IPS-20b (cell line): ENCODE measurements at regions not wholly inside any gene's neighbourhood (a gene's known extent, or its start where the extent isn't known, plus 50 kb on each side); places are given as distances from the start of the nearest gene placed in this dataset.
"Not testable (repeated sequence)": the region's sequence is repeated elsewhere in the genome, so short reads cannot be mapped to it uniquely, and the experiment has no call there.

Experiments
- H3K27ac ChIP-seq: one replicate; pipeline ENCODE4 v1.5.1; 2013; ENCODE audit warnings: low read length
- H3K27me3 ChIP-seq: 2 replicates; pipeline ENCODE4 v1.6.1; 2013; ENCODE audit warnings: mild to moderate bottlenecking, low read length, inconsistent platforms; ENCODE audit not compliant: insufficient read depth
- H3K36me3 ChIP-seq: 2 replicates; pipeline ENCODE4 v1.6.1; 2013; ENCODE audit warnings: low read depth, mild to moderate bottlenecking, inconsistent platforms, low read length, moderate library complexity; ENCODE audit not compliant: insufficient read depth
- H3K4me1 ChIP-seq: 2 replicates; pipeline ENCODE4 v1.6.1; 2013; ENCODE audit warnings: mild to moderate bottlenecking, control low read depth, inconsistent platforms, low read length, moderate library complexity; ENCODE audit not compliant: insufficient read depth
- H3K4me3 ChIP-seq: 2 replicates; pipeline ENCODE4 v1.5.1; 2013; ENCODE audit warnings: mild to moderate bottlenecking, low read length, inconsistent platforms
- H3K9ac ChIP-seq: 2 replicates; pipeline ENCODE4 v1.6.1; 2013; ENCODE audit warnings: low read depth, mild to moderate bottlenecking, inconsistent platforms, low read length, moderate library complexity
- H3K9me3 ChIP-seq: 2 replicates; pipeline ENCODE4 v1.6.1; 2013; ENCODE audit warnings: mild to moderate bottlenecking, low read depth, low read length, inconsistent platforms; ENCODE audit not compliant: insufficient read depth

DNA sequence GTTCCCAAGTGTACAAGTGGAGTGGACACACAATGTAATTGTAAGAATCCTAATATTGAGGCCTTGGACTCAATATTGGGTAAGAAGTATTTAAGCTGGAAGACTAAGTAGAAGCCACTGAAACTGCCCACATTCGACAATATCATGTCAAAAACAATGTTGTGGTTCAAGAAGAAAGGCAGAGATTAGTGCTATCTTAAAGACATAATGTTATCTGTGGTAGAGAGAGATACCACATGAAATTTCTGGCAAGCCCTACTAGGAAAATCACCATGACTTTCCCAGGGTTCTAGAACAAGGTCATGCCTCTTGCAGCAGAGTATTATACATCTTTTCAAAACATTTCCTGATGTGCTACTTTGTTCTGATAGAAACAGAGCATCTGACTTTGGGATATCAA is 192.6 kb downstream of the RAP2B start:
- Histone ChIP-seq H3K36me3 (no peaks in the 10 kb centered on the region), H3K27me3 (no peaks in the 10 kb centered on the region), H3K9ac (no peak overlapping the region), H3K4me1 (peaks cover 3% of the 10 kb centered on the region; the same call in 1 of the 2 replicates), H3K27ac (no peak overlapping the region), H3K9me3 (peaks cover 6% of the 10 kb centered on the region; the same call in 1 of the 2 replicates), H3K4me3 (no peak overlapping the region)

DNA sequence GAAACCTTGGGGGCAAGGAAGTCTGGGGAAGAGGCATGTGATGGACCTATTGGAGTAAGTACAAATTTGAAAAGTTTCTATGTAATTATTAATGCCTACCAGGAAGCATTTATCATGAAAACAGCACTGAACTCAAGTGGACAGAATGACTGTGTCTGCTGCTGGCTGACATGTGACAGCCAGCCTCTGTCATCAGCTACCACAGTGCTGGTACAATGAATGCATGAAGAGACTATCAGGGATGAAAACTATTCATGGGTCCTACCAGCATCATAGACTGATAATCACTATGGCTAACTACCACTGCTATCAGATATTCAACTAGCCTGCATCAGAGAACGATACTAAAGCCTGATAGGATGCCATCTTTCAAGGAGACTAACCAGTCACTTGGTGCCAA is 193.5 kb downstream of the RAP2B start:
- H3K36me3 ChIP-seq: no peaks in the 10 kb centered on the region
- H3K9me3 ChIP-seq: peaks cover 6% of the 10 kb centered on the region; the same call in 1 of the 2 replicates
- H3K9ac ChIP-seq: no peak overlapping the region
- H3K27me3 ChIP-seq: no peaks in the 10 kb centered on the region
- H3K4me3 ChIP-seq: no peak overlapping the region
- H3K27ac ChIP-seq: no peak overlapping the region
- H3K4me1 ChIP-seq: 0 out of 2 replicates have a peak, but pooled peaks cover 3% of the 10 kb centered on the region

DNA sequence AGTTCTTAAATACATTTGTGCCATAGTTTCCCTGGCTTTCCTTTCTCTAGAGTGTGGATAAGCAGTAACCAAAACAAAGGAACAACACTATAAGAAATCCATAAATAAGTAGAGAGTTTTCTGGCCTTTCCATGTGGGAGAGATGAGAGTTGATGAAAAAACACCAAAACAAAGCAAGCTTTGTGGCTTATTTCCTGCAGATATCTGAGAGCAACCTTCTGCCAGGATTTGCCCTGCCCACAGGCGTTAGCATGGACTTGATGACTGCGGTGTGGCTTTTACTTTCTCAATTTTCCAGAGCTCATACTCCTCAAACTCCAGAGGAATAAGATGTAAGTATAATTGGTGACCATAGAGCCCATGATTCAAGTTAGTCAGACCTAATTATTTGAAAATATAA is 194.9 kb downstream of the RAP2B start:
- H3K9me3 ChIP-seq: no peaks in the 10 kb centered on the region
- no peaks in the 10 kb centered on the region for H3K27me3 ChIP-seq
- no peak overlapping the region for H3K9ac ChIP-seq
- no peak overlapping the region for H3K4me3 ChIP-seq
- H3K36me3 ChIP-seq: no peaks in the 10 kb centered on the region
- H3K27ac ChIP-seq: no peak overlapping the region
- 0 out of 2 replicates have a peak, but pooled peaks cover 3% of the 10 kb centered on the region for H3K4me1 ChIP-seq

DNA sequence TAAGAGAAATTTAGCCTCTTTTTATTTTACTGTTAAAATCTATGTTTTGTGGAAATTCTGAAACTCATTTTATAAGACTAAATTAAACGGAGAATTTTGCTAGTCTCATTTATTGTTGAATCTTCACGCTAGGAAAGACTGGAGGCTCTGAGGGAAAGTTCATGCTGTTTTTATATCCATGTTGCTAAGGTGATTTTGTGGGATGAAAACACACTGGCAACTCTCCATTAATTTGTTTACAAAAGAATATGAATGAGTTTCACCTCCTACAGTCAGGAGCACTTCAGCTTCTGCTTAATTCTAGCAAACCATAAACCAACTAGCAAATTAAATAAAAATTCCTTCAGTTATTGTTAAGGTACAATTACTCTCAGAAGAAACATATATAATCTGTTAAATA is 195.4 kb downstream of the RAP2B start:
- H3K27me3 ChIP-seq: no peaks in the 10 kb centered on the region
- no peak overlapping the region for H3K9ac ChIP-seq
- no peaks in the 10 kb centered on the region for H3K9me3 ChIP-seq
- H3K4me1 ChIP-seq: 0 out of 2 replicates have a peak, but pooled peaks cover 3% of the 10 kb centered on the region
- H3K27ac ChIP-seq: no peak overlapping the region
- no peaks in the 10 kb centered on the region for H3K36me3 ChIP-seq
- no peak overlapping the region for H3K4me3 ChIP-seq

DNA sequence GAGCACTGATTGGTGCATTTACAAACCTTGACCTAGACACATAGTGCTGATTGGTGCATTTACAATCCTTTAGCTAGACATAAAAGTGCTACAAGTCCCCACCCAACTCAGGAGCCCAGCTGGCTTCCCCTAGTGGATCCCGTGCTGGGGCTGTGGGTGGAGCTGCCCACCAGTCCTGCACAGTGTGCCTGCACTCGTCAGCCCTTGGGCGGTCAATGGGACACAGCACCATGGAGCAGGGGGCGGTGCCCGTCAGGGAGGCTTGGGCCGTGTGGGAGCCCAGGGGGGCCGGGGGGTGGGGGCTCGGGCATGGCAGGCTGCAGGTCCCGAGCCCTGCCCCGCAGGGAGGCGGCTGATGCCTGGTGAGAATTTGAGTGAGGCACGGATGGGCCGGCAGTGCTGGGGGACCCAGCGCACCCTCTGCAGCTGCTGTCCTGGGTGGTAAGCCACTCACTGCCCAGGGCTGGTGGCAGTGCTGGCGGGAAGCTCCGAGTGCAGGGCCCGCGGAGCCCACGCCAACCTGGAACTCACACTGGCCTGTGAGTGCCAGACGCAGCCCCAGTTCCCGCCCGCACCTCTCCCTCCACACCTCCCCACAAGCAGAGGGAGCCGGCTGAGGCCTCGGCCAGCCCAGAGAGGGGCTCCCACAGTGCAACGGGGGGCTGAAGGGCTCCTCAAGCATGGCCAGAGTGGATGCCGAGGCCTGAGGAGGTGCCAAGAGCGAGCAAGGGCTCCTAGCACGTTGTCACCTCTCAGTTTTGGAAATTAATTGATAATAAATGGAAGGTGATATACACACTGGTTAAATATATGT is 207.7 kb downstream of the RAP2B start:
- Histone ChIP-seq H3K27me3 (no peaks in the 10 kb centered on the region), H3K36me3 (no peaks in the 10 kb centered on the region), H3K9ac (no peak overlapping the region), H3K27ac (no peak overlapping the region), H3K4me1 (no peaks in the 10 kb centered on the region), H3K9me3 (peaks cover 9% of the 10 kb centered on the region; the same call in 1 of the 2 replicates), H3K4me3 (no peak overlapping the region)

DNA sequence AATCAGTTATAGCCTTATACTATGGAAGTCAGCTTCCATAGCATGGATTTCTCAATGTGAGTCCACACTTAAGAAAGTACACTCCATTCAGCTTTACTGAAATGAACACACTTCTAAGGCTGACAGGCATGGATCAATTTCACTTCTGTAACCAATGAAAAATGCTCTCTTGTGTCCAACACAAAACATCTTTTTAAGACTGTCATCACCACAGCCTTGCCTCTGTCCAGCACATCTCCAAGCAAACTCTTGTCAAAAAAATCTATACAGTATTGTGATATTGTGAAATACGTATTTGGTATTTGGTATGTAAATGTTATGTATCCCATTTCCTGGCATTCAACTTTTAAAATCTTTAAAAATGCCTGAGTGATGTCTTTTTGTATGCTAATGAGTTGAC is 208.7 kb downstream of the RAP2B start:
- Histone ChIP-seq H3K4me3 (no peak overlapping the region), H3K9ac (no peak overlapping the region), H3K9me3 (peaks cover 9% of the 10 kb centered on the region; the same call in 1 of the 2 replicates), H3K36me3 (no peaks in the 10 kb centered on the region), H3K4me1 (no peaks in the 10 kb centered on the region), H3K27ac (no peak overlapping the region), H3K27me3 (no peaks in the 10 kb centered on the region)

DNA sequence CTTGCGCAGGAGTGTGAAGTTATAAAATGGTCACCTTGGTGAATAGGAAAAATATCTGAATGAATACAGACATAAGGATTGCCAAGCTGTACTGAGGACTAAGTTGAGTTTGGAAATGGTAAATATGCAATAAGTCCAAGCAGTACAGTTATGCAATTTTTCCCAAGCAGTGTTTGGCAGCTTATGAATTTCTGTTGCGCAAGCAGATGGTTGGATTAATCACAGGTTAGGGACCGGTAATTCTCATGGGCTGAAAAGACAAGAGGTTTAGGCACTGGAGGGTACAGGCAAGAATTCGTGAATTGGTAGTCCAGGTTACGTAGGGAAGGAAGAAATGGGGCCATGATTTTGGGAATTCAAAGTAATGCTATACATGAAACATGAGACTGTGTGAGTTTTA is 210.3 kb downstream of the RAP2B start:
- H3K27ac ChIP-seq: no peak overlapping the region

DNA sequence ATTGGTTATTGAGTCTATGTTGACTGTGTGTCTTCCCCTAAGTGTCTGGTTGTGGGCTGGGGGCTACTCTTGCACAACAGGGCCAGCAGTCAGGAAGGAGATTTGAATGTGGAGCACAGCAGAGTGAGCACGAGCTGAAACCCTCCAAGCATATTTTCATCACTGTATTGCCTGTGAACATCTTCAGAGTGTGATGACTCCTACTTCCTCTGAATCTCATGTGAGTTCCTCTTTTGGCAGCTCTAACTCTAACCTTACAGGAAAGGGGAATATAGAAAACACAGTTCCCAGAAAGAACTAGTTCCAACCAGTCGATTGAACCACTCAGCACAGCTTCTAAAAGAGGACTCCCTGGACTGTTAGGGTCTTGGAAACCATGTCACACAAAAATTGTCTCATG is 211.6 kb downstream of the RAP2B start:
- H3K27me3 ChIP-seq: no peaks in the 10 kb centered on the region
- peaks cover 9% of the 10 kb centered on the region; the same call in 1 of the 2 replicates for H3K9me3 ChIP-seq
- no peaks in the 10 kb centered on the region for H3K36me3 ChIP-seq
- H3K9ac ChIP-seq: no peak overlapping the region
- no peak overlapping the region for H3K27ac ChIP-seq
- no peak overlapping the region for H3K4me3 ChIP-seq
- H3K4me1 ChIP-seq: no peaks in the 10 kb centered on the region

More for the DNA sequence above, 210.3 kb downstream of the RAP2B start:
- H3K4me1 ChIP-seq: no peaks in the 10 kb centered on the region
- peaks cover 9% of the 10 kb centered on the region; the same call in 1 of the 2 replicates for H3K9me3 ChIP-seq
- H3K9ac ChIP-seq: no peak overlapping the region
- no peaks in the 10 kb centered on the region for H3K27me3 ChIP-seq
- H3K36me3 ChIP-seq: no peaks in the 10 kb centered on the region
- no peak overlapping the region for H3K4me3 ChIP-seq

DNA sequence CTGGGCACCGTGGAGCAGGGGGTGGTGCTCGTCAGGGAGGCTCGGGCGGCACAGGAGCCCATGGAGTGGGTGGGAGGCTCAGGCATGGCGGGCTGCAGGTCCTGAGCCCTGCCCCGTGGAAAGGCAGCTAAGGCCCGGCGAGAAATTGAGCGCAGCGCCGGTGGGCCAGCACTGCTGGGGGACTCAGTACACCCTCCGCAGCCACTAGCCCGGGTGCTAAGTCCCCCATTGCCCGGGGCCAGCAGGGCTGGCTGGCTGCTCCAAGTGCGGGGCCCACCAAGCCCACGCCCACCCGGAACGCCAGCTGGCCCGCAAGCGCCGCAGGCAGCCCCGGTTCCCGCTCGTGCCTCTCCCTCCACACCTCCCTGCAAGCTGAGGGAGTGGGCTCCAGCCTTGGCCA is 216.3 kb downstream of the RAP2B start:
- H3K4me1 ChIP-seq, H3K4me3 ChIP-seq, H3K36me3 ChIP-seq, H3K9ac ChIP-seq, H3K9me3 ChIP-seq, H3K27me3 ChIP-seq, H3K27ac ChIP-seq: not testable (repeated sequence)

DNA sequence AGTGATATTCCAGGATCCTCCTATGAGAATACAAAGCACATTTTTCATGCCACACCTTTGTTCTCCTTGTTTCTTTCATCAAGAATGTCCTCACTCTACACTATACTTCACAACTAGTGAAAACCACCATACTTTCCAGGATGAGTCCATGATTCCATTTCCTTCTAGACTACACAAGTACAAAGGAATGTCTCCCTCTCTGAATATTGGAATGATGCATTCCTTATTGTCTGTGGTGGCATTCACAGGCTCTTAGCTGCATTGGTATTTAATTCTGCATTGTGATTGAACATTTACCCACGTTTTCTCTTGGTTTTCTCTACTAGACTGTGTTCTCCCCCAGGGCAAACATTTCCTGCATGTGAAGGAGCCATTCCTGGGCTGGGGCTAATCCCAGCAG is 217.5 kb downstream of the RAP2B start:
- Histone ChIP-seq H3K9ac (no peak overlapping the region), H3K4me3 (no peak overlapping the region)

DNA sequence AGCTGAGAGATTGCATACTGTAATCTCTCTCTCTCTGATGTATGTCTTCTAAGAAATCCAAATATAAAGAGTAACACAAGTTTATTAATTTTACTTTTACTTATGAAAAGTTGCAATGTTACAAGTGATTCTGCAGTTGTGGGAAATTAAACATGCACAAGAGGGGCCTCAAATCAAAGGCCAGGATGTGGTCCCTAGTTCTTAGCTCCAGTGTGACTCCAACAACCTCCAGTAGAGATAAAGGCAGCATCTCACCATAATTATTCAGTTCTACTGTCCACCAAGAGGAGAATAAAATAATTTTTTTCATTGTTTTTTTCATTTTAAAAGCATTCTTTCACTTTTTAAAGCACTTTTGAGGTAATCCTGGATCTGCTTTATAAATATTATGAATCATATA is 223.3 kb downstream of the RAP2B start:
- no peak overlapping the region for H3K27ac ChIP-seq
- no peaks in the 10 kb centered on the region for H3K36me3 ChIP-seq
- H3K4me3 ChIP-seq: no peak overlapping the region
- H3K9me3 ChIP-seq: no peaks in the 10 kb centered on the region
- H3K27me3 ChIP-seq: no peaks in the 10 kb centered on the region
- H3K9ac ChIP-seq: no peak overlapping the region
- H3K4me1 ChIP-seq: no peaks in the 10 kb centered on the region

More for the DNA sequence above, 217.5 kb downstream of the RAP2B start:
- Histone ChIP-seq H3K27me3 (no peaks in the 10 kb centered on the region), H3K9me3 (no peaks in the 10 kb centered on the region), H3K36me3 (no peaks in the 10 kb centered on the region), H3K4me1 (no peaks in the 10 kb centered on the region), H3K27ac (no peak overlapping the region)

DNA sequence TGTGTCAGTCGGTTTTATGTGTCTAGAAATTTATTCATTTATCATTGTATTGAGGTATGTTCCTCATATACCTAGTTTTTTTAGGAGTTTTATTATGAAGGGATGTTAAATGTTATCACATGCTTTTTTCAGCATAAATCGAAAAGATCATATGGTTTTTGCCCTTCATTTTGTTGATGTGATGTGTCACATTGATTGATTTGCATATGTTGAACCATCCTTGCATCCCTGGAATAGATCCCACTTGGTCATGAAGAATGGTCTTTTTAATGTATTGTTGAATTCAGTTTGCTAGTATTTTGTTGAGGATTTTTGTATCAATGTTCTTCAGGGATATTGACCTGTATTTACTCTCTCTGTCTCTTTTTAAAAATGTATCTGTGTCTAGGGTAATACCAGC is 230.3 kb downstream of the RAP2B start:
- Histone ChIP-seq H3K4me1 (peaks cover 2% of the 10 kb centered on the region; the same call in 1 of the 2 replicates), H3K4me3 (no peak overlapping the region), H3K9ac (no peak overlapping the region), H3K27me3 (no peaks in the 10 kb centered on the region), H3K36me3 (no peaks in the 10 kb centered on the region), H3K27ac (no peak overlapping the region), H3K9me3 (peaks cover 3% of the 10 kb centered on the region; the same call in 1 of the 2 replicates)
